CD4-positive, alpha-beta T cell (primary cell): ENCODE measurements at regions not wholly inside any gene's neighbourhood (a gene's known extent, or its start where the extent isn't known, plus 50 kb on each side); places are given as distances from the start of the nearest gene placed in this dataset.

Experiments used
- ATAC-seq: fragments of 200-7000 bp; cut with Tn5 transposase; one replicate; pipeline ENCODE4 v1.10.0; 2022; ENCODE audit warnings: mild to moderate bottlenecking; ENCODE audit not compliant: poor library complexity
- CTCF ChIA-PET: fragments of 350-600 bp; sonication (Branson Sonifier 250); formaldehyde crosslinking; loops from one replicate; lab custom pipeline; 2021; ENCODE audit warnings: antibody characterized with exemption, inconsistent platforms; lab: Charles Lee
- POLR2A ChIA-PET: fragments of 350-600 bp; sonication (Branson Sonifier 250); formaldehyde crosslinking; loops from one replicate; lab custom pipeline; 2021; ENCODE audit warnings: antibody characterized with exemption, inconsistent platforms; lab: Charles Lee
- DNase-seq, 14 experiments: peaks; one replicate each; pipeline ENCODE4 v3.0.0-alpha.2; 2013 to 2020; ENCODE audit warnings: mixed read lengths in 2 of 14
- H3K27ac ChIP-seq, 2 donors: one replicate each; pipeline versions ENCODE4 v1.5.1 to v1.7.0; 2013; ENCODE audit warnings: low read length in 2 of 2, low read depth in 1 of 2, mild to moderate bottlenecking in 1 of 2
- H3K27me3 ChIP-seq, 2 experiments: 1 replicate in 1 of 2; 2 replicates in 1 of 2; pipeline versions ENCODE4 v1.6.1 to v1.7.0; 2013; ENCODE audit warnings: low read length in 2 of 2, control low read depth in 1 of 2, mild to moderate bottlenecking in 1 of 2, moderate library complexity in 1 of 2; ENCODE audit not compliant: insufficient read depth in 2 of 2, control insufficient read depth in 1 of 2
- H3K36me3 ChIP-seq: one replicate; pipeline ENCODE4 v1.6.1; 2013; ENCODE audit warnings: low read length, control low read depth; ENCODE audit not compliant: insufficient read depth
- H3K4me1 ChIP-seq: one replicate; pipeline ENCODE4 v1.6.1; 2013; ENCODE audit warnings: low read length, control low read depth; ENCODE audit not compliant: insufficient read depth
- H3K4me3 ChIP-seq: one replicate; pipeline ENCODE4 v1.5.1; 2013; ENCODE audit warnings: mild to moderate bottlenecking, low read length, moderate library complexity
- H3K9me3 ChIP-seq, 2 experiments: 1 replicate in 1 of 2; 2 replicates in 1 of 2; pipeline versions ENCODE4 v1.6.1 to v1.7.0; 2013; ENCODE audit warnings: low read length in 2 of 2, mild to moderate bottlenecking in 2 of 2, control low read depth in 1 of 2, moderate library complexity in 1 of 2; ENCODE audit not compliant: control insufficient read depth in 1 of 2, insufficient read depth in 1 of 2
- H3K27ac Mint-ChIP-seq: one replicate; pipeline ENCODE4 v1.8.0; 2020; ENCODE audit warnings: mixed read lengths
- H3K27me3 Mint-ChIP-seq: one replicate; pipeline ENCODE4 v1.8.0; 2021; ENCODE audit warnings: mixed read lengths
- H3K36me3 Mint-ChIP-seq: one replicate; pipeline ENCODE4 v1.8.0; 2021; ENCODE audit warnings: low read depth, mixed read lengths
- H3K4me1 Mint-ChIP-seq: one replicate; pipeline ENCODE4 v1.8.0; 2021; ENCODE audit warnings: low read depth, mixed read lengths
- H3K4me3 Mint-ChIP-seq: one replicate; pipeline ENCODE4 v1.8.0; 2020; ENCODE audit warnings: mild to moderate bottlenecking, mixed read lengths
- H3K9me3 Mint-ChIP-seq: one replicate; pipeline ENCODE4 v1.8.0; 2020; ENCODE audit warnings: mixed read lengths
- intact Hi-C, 2 experiments: fragments of 100-400 bp; cut with DNase I in 1 of 2; cut with micrococcal nuclease in 1 of 2; formaldehyde crosslinking; loops; one replicate each; pipeline versions ENCODE4 v1.15.1 to v1.9.0; 2023 to 2025; cut with DNase I, micrococcal nuclease
- TF ChIP-seq, protein P1 (sequence below): fragments of 200-600 bp; IDR thresholded peaks from one replicate; pipeline ENCODE4 v1.8.0; 2022; ENCODE audit warnings: antibody characterized with exemption, mild to moderate bottlenecking

DNA sequence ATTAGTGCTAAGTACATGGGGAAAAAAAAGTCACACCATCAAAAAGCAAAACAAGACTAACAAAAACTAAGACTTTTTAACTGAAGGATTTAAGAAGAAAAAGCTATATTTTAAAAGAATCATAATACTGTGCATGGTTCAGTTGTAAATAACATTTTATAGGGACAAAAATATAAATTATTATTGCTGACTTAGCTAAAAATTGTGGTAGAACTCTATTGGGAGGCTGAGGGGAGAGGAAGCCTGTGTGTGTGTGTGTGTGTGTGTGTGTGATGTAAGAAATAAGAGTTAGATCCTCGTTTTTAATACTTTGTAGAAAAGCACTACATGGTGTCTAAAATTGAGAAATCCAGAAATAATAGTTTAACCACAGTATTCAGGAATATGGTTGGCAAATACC, 1950.9 kb upstream of the TENM3 start:
- Histone ChIP-seq H3K9me3 (peaks cover 0 to 3% of the 10 kb centered on the region in 2 experiments), H3K27ac (no peak overlapping the region), H3K4me1 (no peaks in the 10 kb centered on the region), H3K27me3 (no peaks in the 10 kb centered on the region), H3K4me3 (no peak overlapping the region), H3K36me3 (no peaks in the 10 kb centered on the region)
- Mint-ChIP-seq H3K4me1 (no peaks in the 10 kb centered on the region), H3K4me3 (no peak overlapping the region), H3K27ac (no peak overlapping the region), H3K36me3 (no peaks in the 10 kb centered on the region), H3K9me3 (peaks cover 5% of the 10 kb centered on the region), H3K27me3 (no peaks in the 10 kb centered on the region)
- intact Hi-C loops, result no loop called here
- ChIA-PET CTCF (no interaction called here), POLR2A (no interaction called here)
- DNase-seq (no peak), ATAC-seq (no peak)
- TF ChIP-seq, protein P1, sequence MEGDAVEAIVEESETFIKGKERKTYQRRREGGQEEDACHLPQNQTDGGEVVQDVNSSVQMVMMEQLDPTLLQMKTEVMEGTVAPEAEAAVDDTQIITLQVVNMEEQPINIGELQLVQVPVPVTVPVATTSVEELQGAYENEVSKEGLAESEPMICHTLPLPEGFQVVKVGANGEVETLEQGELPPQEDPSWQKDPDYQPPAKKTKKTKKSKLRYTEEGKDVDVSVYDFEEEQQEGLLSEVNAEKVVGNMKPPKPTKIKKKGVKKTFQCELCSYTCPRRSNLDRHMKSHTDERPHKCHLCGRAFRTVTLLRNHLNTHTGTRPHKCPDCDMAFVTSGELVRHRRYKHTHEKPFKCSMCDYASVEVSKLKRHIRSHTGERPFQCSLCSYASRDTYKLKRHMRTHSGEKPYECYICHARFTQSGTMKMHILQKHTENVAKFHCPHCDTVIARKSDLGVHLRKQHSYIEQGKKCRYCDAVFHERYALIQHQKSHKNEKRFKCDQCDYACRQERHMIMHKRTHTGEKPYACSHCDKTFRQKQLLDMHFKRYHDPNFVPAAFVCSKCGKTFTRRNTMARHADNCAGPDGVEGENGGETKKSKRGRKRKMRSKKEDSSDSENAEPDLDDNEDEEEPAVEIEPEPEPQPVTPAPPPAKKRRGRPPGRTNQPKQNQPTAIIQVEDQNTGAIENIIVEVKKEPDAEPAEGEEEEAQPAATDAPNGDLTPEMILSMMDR, result no peak

DNA sequence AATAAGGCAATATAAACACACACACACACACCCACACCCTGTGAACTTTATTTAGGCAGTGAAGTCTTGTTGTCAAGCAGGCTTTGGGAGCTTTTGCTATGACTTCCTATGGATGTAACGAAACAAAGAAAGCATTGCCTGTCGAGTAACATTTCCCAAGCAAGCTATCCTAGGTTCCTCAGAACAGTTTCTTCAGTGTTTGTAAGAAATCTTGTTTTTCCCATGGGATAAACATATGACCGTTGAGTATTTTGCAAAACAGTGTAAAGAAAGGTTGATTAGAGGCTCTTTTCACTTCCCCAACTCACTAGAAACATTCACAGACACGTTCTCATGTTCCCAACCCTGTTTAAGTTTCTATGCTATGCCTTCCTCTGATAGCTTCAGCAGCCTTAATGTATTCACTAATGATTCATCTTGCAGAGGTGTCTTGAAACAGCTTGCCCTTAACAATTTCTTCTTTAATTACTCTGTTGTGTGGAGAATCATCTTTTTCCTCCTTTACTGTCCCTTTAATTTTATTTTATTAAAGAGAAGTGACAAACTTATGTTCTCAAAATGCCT, 1947.1 kb upstream of the TENM3 start:
- TF ChIP-seq, protein P1, result no peak
- Histone ChIP-seq H3K9me3 (peaks cover 0 to 2% of the 10 kb centered on the region in 2 experiments), H3K4me3 (no peak overlapping the region), H3K27ac (no peak overlapping the region), H3K36me3 (no peaks in the 10 kb centered on the region), H3K4me1 (no peaks in the 10 kb centered on the region), H3K27me3 (no peaks in the 10 kb centered on the region)
- Mint-ChIP-seq H3K9me3 (peaks cover 1% of the 10 kb centered on the region), H3K27me3 (no peaks in the 10 kb centered on the region), H3K36me3 (no peaks in the 10 kb centered on the region), H3K27ac (no peak overlapping the region), H3K4me1 (no peaks in the 10 kb centered on the region), H3K4me3 (no peak overlapping the region)
- ChIA-PET CTCF (no interaction called here), POLR2A (no interaction called here)
- intact Hi-C loops, result no loop called here
- DNase-seq (no peak), ATAC-seq (no peak)

DNA sequence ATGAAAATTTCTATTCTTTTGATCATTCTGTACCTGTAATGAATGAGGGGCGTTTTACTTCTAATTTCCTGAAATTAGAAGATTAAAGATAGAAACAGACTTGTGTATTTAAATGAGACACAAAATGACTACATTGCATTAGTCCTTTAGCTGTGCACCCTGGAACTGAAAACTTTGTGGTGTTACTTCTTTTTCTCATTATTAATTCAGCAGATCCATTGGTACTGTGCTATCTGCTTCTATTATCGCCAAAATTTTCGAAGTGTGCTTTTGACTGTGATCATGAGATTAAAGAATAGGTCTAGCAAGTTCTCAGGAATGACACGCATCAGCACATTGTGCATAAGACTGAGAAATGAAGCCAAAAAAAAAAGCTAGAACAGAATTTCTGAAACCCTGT, 1938.9 kb upstream of the TENM3 start:
- no peak for ATAC-seq
- no peak for DNase-seq
- Mint-ChIP-seq H3K27ac (no peak overlapping the region), H3K4me3 (no peak overlapping the region), H3K27me3 (no peaks in the 10 kb centered on the region), H3K4me1 (no peaks in the 10 kb centered on the region), H3K36me3 (no peaks in the 10 kb centered on the region), H3K9me3 (peaks cover 11% of the 10 kb centered on the region)
- H3K9me3 ChIP-seq, result no peaks in the 10 kb centered on the region
- no peak overlapping the region for H3K4me3 ChIP-seq
- ChIA-PET POLR2A (no interaction called here), CTCF (no interaction called here)
- H3K27me3 ChIP-seq, result no peaks in the 10 kb centered on the region
- no peaks in the 10 kb centered on the region for H3K4me1 ChIP-seq
- no peak overlapping the region for H3K27ac ChIP-seq
- TF ChIP-seq, protein P1, result no peak
- intact Hi-C loops, result no loop called here
- H3K36me3 ChIP-seq, result no peaks in the 10 kb centered on the region
